ENCODE measurements at regions not wholly inside any gene's neighbourhood (a gene's known extent, or its start where the extent isn't known, plus 50 kb on each side); places are given as distances from the start of the nearest gene placed in this dataset.

DNA sequence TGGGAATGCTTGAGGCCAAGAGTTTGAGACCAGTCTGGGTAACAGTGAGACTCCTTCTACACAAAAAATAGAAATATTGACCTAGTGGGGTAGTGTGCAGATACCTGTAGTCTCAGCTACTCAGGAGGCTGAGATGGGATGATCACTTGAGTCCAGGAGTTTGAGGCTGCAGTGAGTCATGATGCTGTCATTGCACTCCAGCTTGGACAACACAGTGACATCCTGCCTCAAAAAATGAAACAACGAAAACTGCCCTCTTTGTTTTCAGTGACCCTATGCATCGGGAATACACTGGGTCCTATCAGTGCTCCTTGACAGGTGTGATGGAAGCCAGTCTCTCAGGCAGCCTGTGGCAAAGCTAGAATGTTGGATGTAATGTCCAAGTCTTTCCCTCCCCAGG lies 311.5 kb upstream of the OR4E1 start:
- Histone ChIP-seq H4K20me1 (replicated peaks in 1 of 2; ENCODE audit: control insufficient read depth in 1 of 2, insufficient read depth in 2 of 2, low read length in 2 of 2) (no peaks in the 10 kb centered on the region), H2BK15ac (ENCODE audit: low read length) (no peak overlapping the region), H3K4me2 (ENCODE audit: insufficient read depth in 1 of 2, low read depth in 2 of 2, low read length in 2 of 2) (no peak overlapping the region), H3K79me1 (ENCODE audit: low read depth, low read length) (no peaks in the 10 kb centered on the region), H2AK5ac (ENCODE audit: low read depth, low read length) (no peak overlapping the region), H3K9me3 (ENCODE audit: insufficient read depth in 2 of 2, low read depth in 1 of 2, low read length in 1 of 2) (no peaks in the 10 kb centered on the region), H2AFZ (ENCODE audit: low read length) (no peak overlapping the region), H3K4me3 (ENCODE audit: extremely low read depth in 1 of 4, insufficient read depth in 2 of 4, low read depth in 3 of 4, low read length in 4 of 4) (no peak overlapping the region), H4K5ac (ENCODE audit: insufficient read length, low read depth, low read length) (no peak overlapping the region), H3K36me3 (ENCODE audit: control insufficient read depth in 2 of 4, insufficient read depth in 4 of 4, low read length in 3 of 4) (no peaks in the 10 kb centered on the region), H3K27ac (ENCODE audit: low read depth, low read length) (no peak overlapping the region), H3K79me2 (ENCODE audit: control insufficient read depth in 1 of 2, insufficient read depth in 2 of 2, low read length in 2 of 2) (no peaks in the 10 kb centered on the region), H3K56ac (replicated peaks; ENCODE audit: insufficient read length, low read depth, low read length) (no peak overlapping the region), H3K14ac (ENCODE audit: insufficient read length) (no peak overlapping the region), H4K91ac (replicated peaks; ENCODE audit: insufficient read length, low read length) (no peak overlapping the region), H3K9ac (replicated peaks in 1 of 4; ENCODE audit: extremely low read depth in 1 of 4, low read depth in 3 of 4, low read length in 3 of 4) (no peak overlapping the region), H2BK12ac (ENCODE audit: low read depth, low read length) (no peak overlapping the region), H3K18ac (ENCODE audit: extremely low read depth, low read length) (no peak overlapping the region), H3K4me1 (replicated peaks in 1 of 4; ENCODE audit: control insufficient read depth in 3 of 4, insufficient read depth in 4 of 4, low read length in 3 of 4) (no peaks in the 10 kb centered on the region), H3K27me3 (replicated peaks in 1 of 4; ENCODE audit: control insufficient read depth in 3 of 4, extremely low read depth in 1 of 4, insufficient read depth in 3 of 4, low read length in 3 of 4) (peaks cover 0 to 1% (median 0%) of the 10 kb centered on the region in 4 experiments; a peak in 1 of 7 replicates), H3K4ac (replicated peaks; ENCODE audit: insufficient read length, low read depth, low read length) (no peak overlapping the region), H2BK5ac (ENCODE audit: low read depth, low read length) (no peak overlapping the region), H4K8ac (ENCODE audit: extremely low read depth, insufficient read depth, low read length) (no peak overlapping the region), H3K23me2 (ENCODE audit: low read depth, low read length) (no peaks in the 10 kb centered on the region), H2BK20ac (ENCODE audit: low read length) (no peak overlapping the region), H3K23ac (ENCODE audit: insufficient read length) (no peak overlapping the region), H2BK120ac (replicated peaks; ENCODE audit: low read depth, low read length) (no peak overlapping the region)
- 56% methylated on average over 2 of the region's 2 CpGs; no CpG with 5 or more reads in 1 of the 2 experiments for WGBS, 2 experiments (ENCODE audit: extremely low coverage in 1 of 2, insufficient coverage in 1 of 2, insufficient read length in 1 of 2, insufficient replicate concordance in 2 of 2, low coverage in 1 of 2, low lambda C conversion rate in 2 of 2, missing lambda C conversion rate in 1 of 2)
- ChIA-PET POLR2A (ENCODE audit: partially characterized antibody) (no interaction called here), CTCF (ENCODE audit: partially characterized antibody) (interaction anchor here (1.8 to 9.9 kb wide), 2 partner anchors 9 to 15 kb away, joined by 6 to 141 read pairs; no protein-coding TSS in a partner anchor)
- no peak for FAIRE-seq
- no peak for DNase-seq (ENCODE audit: low read depth in 1 of 2, low spot score in 2 of 2)
- TF ChIP-seq BCL11A (IDR thresholded peaks at IDR 0.05; ENCODE audit: low read depth in 2 of 2, low read length in 2 of 2) (no peak), NRF1 (IDR thresholded peaks at IDR 0.05; ENCODE audit: low read depth, low read length) (no peak), GABPA (IDR thresholded peaks at IDR 0.05; ENCODE audit: borderline replicate concordance, insufficient read depth, low read length) (no peak)
